ENCODE measurements at regions not wholly inside any gene's neighbourhood (a gene's known extent, or its start where the extent isn't known, plus 50 kb on each side); places are given as distances from the start of the nearest gene placed in this dataset.

DNA sequence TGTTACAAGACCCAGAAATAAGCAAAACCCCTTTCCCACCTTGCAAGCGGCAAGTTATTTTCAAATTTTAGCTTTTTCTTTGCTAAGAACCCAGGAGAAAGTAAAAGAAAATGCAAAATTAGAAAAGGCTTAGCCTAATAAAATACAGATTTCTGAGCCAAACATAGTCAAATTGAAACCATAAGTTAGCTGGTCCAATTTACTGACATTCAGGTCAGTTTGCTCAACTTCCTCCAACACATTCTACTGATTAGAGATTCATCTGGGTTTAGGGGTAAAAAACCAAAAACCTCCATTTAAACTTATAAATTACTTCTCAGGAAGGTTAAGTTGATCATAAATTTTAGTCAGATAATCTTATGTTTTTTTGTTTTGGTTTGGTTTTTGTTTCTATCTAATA is 701.8 kb upstream of the CXADR start:
- ChIA-PET CTCF (no interaction called here), POLR2A (no interaction called here)
- Histone ChIP-seq H3K4me3 (ENCODE audit: low read depth, low read length) (no peak overlapping the region), H3K27me3 (replicated peaks; ENCODE audit: control insufficient read depth, insufficient read depth, low read length) (no peaks in the 10 kb centered on the region), H3K9me3 (no peaks in the 10 kb centered on the region), H3K4me1 (no peaks in the 10 kb centered on the region), H3K36me3 (ENCODE audit: control insufficient read depth, insufficient read depth, low read length) (no peaks in the 10 kb centered on the region)
- Mint-ChIP-seq H3K9me3 (ENCODE audit: unreplicated experiment) (no peaks in the 10 kb centered on the region), H3K36me3 (ENCODE audit: insufficient read depth, unreplicated experiment) (no peaks in the 10 kb centered on the region), H3K4me3 (ENCODE audit: unreplicated experiment) (no peak overlapping the region), H3K27me3 (ENCODE audit: insufficient read depth, unreplicated experiment) (peaks cover 4% of the 10 kb centered on the region), H3K27ac (ENCODE audit: unreplicated experiment) (no peak overlapping the region), H3K4me1 (ENCODE audit: low read depth, unreplicated experiment) (no peaks in the 10 kb centered on the region)
- DNase-seq = no peak
- no TSS peak for BruUV-seq (replicated peaks)
- TF ChIP-seq, protein P1, sequence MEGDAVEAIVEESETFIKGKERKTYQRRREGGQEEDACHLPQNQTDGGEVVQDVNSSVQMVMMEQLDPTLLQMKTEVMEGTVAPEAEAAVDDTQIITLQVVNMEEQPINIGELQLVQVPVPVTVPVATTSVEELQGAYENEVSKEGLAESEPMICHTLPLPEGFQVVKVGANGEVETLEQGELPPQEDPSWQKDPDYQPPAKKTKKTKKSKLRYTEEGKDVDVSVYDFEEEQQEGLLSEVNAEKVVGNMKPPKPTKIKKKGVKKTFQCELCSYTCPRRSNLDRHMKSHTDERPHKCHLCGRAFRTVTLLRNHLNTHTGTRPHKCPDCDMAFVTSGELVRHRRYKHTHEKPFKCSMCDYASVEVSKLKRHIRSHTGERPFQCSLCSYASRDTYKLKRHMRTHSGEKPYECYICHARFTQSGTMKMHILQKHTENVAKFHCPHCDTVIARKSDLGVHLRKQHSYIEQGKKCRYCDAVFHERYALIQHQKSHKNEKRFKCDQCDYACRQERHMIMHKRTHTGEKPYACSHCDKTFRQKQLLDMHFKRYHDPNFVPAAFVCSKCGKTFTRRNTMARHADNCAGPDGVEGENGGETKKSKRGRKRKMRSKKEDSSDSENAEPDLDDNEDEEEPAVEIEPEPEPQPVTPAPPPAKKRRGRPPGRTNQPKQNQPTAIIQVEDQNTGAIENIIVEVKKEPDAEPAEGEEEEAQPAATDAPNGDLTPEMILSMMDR (IDR thresholded peaks at IDR 0.05; ENCODE audit: insufficient read depth in 1 of 2, low read depth in 1 of 2, low read length in 1 of 2, severe bottlenecking in 1 of 2, unreplicated experiment in 1 of 2) = no peak
- intact Hi-C loops (cut with micrococcal nuclease; ENCODE audit: unreplicated experiment) = no loop called here

GRCh38 chr21:16811970-16812369 is 700.9 kb upstream of the CXADR start:
- TF ChIP-seq, protein P1 (IDR thresholded peaks at IDR 0.05; ENCODE audit: insufficient read depth in 1 of 2, low read depth in 1 of 2, low read length in 1 of 2, severe bottlenecking in 1 of 2, unreplicated experiment in 1 of 2) = no peak
- no peak overlapping the region for H3K4me3 ChIP-seq (ENCODE audit: low read depth, low read length)
- H3K27ac Mint-ChIP-seq (ENCODE audit: unreplicated experiment) = no peak overlapping the region
- no peak for DNase-seq
- intact Hi-C loops (cut with micrococcal nuclease; ENCODE audit: unreplicated experiment) = no loop called here
- no peaks in the 10 kb centered on the region for H3K4me1 Mint-ChIP-seq (ENCODE audit: low read depth, unreplicated experiment)
- no TSS peak for BruUV-seq (replicated peaks)
- no peaks in the 10 kb centered on the region for H3K36me3 ChIP-seq (ENCODE audit: control insufficient read depth, insufficient read depth, low read length)
- H3K27me3 Mint-ChIP-seq (ENCODE audit: insufficient read depth, unreplicated experiment) = peaks cover 4% of the 10 kb centered on the region
- ChIA-PET POLR2A (no interaction called here), CTCF (no interaction called here)
- H3K36me3 Mint-ChIP-seq (ENCODE audit: insufficient read depth, unreplicated experiment) = no peaks in the 10 kb centered on the region
- no peak overlapping the region for H3K4me3 Mint-ChIP-seq (ENCODE audit: unreplicated experiment)
- H3K9me3 ChIP-seq = no peaks in the 10 kb centered on the region
- no peaks in the 10 kb centered on the region for H3K27me3 ChIP-seq (replicated peaks; ENCODE audit: control insufficient read depth, insufficient read depth, low read length)
- H3K9me3 Mint-ChIP-seq (ENCODE audit: unreplicated experiment) = no peaks in the 10 kb centered on the region
- H3K4me1 ChIP-seq = no peaks in the 10 kb centered on the region

DNA sequence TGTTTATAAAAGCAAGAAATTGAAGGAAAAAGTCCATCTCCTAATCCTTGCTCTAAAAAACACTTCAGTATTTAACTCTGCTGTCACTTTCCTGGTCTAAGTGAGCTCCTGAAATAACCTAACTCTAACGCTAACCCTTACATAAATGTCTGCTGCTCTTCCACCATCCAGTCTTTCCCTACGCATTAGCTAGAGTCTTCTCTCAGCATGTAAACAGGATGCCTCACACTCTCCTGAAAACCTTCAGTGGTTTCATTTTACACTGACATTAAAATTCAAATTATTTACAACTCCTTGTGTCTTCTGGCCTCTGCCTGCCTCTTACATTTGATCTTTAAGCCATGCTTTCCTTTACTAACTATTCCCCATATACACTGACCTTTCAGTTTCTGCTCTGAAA is 697.6 kb upstream of the CXADR start:
- no peak overlapping the region for H3K4me3 ChIP-seq (ENCODE audit: low read depth, low read length)
- peaks cover 4% of the 10 kb centered on the region for H3K27me3 Mint-ChIP-seq (ENCODE audit: insufficient read depth, unreplicated experiment)
- H3K36me3 ChIP-seq (ENCODE audit: control insufficient read depth, insufficient read depth, low read length) = no peaks in the 10 kb centered on the region
- DNase-seq = no peak
- no peaks in the 10 kb centered on the region for H3K27me3 ChIP-seq (replicated peaks; ENCODE audit: control insufficient read depth, insufficient read depth, low read length)
- H3K36me3 Mint-ChIP-seq (ENCODE audit: insufficient read depth, unreplicated experiment) = no peaks in the 10 kb centered on the region
- H3K9me3 Mint-ChIP-seq (ENCODE audit: unreplicated experiment) = no peaks in the 10 kb centered on the region
- TF ChIP-seq, protein P1 (IDR thresholded peaks at IDR 0.05; ENCODE audit: insufficient read depth in 1 of 2, low read depth in 1 of 2, low read length in 1 of 2, severe bottlenecking in 1 of 2, unreplicated experiment in 1 of 2) = no peak
- no peak overlapping the region for H3K4me3 Mint-ChIP-seq (ENCODE audit: unreplicated experiment)
- intact Hi-C loops (cut with micrococcal nuclease; ENCODE audit: unreplicated experiment) = no loop called here
- ChIA-PET POLR2A (no interaction called here), CTCF (no interaction called here)
- no peak overlapping the region for H3K27ac Mint-ChIP-seq (ENCODE audit: unreplicated experiment)
- no peaks in the 10 kb centered on the region for H3K4me1 Mint-ChIP-seq (ENCODE audit: low read depth, unreplicated experiment)
- no peaks in the 10 kb centered on the region for H3K4me1 ChIP-seq
- H3K9me3 ChIP-seq = no peaks in the 10 kb centered on the region
- no TSS peak for BruUV-seq (replicated peaks)
